ENCODE measurements at regions not wholly inside any gene's neighbourhood (a gene's known extent, or its start where the extent isn't known, plus 50 kb on each side); places are given as distances from the start of the nearest gene placed in this dataset.

DNA sequence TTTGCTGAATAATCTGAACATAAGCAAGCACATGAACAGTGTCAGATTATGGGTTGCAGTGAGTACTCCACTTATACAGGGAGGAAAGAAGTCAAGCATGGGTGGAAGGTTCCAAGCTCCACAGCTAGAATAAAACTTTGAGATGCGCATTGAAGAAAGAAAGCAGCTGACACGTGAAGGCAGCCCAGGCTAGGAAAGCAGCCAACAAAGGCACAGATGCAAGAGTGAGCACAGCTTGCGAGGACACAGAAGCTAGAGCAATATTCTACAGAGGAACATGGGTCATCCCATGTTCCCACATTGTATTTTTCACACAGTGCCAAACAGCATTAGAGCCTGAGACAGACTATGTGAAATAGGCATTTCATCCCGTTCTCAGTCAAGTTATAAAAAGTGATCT is 194.6 kb upstream of the TBX20 start:
- no peak for DNase-seq (ENCODE audit: low spot score)

DNA sequence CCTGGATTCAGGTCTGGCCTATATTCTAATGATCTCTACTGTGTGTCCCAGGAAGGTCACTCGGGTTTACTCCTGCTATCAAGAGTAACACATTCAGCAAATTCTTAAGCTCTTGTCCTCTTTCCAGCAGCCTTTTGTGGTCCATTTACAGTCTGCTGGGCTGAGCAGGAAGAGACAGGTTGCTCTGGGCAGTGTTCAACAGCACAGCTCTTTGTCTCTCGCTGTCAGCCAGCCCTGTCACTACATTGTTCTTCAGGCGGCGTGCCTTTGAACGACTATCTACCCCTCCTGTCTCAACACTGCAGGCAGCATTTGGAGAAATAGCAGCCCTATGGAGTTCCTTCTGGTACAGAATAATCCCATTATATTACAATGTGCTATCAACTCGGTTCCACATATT is 192.2 kb upstream of the TBX20 start:
- DNase-seq (ENCODE audit: low spot score): no peak

GRCh38 chr7:35437619-35438275 is 183.8 kb upstream of the TBX20 start:
- DNase-seq (ENCODE audit: low spot score): no peak

DNA sequence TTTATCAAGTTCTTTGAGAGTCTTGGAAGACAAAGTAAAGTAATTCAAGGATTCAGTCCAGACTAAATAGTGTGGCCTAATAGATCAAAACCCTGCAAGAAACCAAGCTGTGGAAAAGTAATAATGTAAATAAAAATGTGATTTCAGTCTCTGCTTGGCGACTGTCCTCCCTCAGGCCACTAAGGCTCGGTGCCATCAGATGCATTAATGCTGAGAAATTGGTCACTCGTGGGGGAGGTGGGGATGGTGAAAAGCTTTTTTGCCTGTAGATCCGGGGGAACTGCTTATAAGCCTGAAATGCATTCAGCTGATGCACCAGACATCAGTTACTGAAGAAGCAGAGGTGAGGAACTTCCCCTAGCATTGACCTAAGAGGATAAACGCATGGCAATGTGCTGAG is 182.6 kb upstream of the TBX20 start:
- no peak for DNase-seq (ENCODE audit: low spot score)

GRCh38 chr7:35430547-35431153 is 176.8 kb upstream of the TBX20 start:
- DNase-seq (ENCODE audit: low spot score): no peak

DNA sequence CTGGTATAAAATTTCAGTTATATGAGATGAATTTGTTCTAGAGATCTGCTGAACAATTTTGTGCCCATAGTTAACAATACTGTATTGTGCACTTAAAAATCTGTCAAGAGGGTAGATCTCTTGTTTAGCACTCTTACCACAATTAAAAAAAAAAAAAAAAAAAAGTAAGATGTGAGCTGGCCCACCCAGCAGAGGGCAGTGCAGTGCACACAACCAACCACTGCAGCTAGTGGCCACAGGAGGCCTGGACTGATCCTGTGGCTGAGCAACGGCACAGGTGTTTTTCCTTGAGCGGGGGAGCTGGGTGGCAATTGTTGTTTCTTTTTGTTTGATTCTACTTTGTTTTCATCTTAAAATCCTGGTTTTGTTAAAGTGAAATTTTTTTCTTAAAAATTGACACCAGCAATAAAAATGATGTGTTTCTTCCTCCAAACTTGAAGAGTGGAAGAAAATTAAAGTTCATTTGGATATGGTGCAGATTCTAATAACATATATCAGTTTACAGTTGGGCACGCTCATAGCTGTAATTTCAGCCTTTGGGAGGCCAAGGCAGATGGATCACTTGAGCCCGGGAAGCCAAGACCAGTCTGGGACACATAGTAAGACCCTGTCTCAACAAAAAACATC is 171.1 kb upstream of the TBX20 start:
- peak; percentile 23 for DNase-seq (ENCODE audit: low spot score)

DNA sequence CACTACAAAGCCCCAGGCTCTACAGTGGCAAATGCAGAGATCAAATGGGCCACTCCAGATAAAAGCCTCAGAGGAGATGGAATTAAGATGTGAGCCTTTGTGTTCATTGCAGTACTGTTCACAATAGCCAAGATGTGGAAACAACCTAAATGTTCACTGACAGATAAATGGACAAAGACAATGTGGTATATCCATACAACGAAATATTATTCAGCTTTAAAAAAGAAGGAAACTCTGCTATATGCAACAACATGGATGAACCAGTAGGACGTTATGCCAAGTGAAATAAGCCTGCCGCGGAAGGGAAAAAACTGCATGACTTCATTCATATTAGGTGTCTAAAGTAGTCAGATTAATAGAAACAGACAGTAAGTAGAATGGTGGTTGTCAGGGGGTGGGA is 170.5 kb upstream of the TBX20 start:
- DNase-seq (ENCODE audit: low spot score): no peak

DNA sequence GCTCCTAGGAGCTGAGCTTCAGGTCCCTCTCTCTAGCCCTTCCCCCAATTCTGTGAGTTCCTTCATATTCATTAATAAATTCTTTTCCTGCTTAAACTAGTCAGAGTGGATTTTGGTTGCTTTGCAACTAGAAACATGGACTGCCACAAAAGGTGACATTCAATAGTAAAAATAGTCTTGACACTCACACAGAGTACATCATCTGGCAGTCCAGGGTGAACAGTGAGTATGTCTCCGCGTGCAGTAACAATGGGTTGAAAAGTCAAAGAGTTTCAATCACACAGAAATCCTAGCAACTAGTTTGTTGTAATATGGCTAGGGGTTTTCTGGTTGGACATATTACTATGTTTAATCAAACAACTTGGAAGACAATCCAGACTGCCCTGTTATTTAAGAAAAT is 168.8 kb upstream of the TBX20 start:
- DNase-seq (ENCODE audit: low spot score): no peak

- no peak for DNase-seq (ENCODE audit: low spot score)
These were observed 166.8 kb upstream of the TBX20 start for GRCh38 chr7:35420656-35421055.

DNA sequence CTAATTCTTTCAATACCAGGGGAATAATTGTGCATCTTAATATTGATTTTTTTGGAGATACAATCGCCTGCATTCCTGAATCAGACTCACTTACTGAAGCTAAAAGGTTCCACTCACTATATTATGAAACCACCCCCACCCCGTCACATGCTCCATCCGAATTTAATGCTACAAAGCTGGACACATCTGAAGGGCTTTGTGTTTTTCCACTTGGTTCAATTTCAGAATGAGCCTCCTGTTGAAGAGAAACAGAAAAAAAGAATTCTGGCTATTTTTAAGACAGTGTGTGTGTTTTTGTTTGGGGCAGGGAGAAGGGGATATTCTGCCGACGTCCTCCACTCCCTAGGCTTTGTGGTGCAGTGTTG is 165.5 kb upstream of the TBX20 start:
- DNase-seq (ENCODE audit: low spot score): no peak

DNA sequence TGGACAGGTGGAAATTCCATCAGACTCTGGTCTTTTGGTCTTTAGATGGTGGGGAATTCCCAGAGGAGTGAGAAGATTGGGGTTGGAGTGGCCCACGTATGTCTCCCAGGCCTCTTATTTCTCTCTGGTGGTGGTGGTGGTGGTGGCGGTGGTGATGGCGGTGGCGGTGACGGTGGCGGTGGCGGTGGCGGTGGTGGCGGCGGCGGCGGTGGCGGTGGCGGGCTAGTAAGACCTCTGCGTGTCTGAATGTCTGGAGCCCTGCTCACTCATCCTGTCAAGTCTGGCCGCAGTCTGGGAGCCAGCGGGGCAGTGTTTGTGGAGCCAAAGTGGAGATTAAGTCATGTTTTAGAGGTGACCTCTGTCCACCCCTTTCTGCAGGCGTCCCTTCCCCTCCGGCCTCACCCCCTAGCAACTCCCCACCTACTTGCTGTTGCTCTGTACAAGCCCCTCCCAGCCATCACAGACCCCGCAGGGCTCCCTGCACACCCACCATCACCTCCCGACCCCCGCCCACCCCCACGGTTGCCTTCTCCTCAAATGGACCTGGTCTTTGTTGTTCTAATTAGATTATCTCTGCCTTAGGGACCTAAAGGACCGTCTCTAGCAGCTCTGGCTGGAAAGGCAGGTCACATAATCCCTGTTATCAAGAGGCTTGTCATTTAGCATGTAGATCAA is 165.0 kb upstream of the TBX20 start:
- no peak for DNase-seq (ENCODE audit: low spot score)

GRCh38 chr7:35416568-35416967 is 162.7 kb upstream of the TBX20 start:
- no peak for DNase-seq (ENCODE audit: low spot score)

- DNase-seq (ENCODE audit: low spot score): no peak
These were observed 161.5 kb upstream of the TBX20 start for GRCh38 chr7:35415411-35415822.

DNA sequence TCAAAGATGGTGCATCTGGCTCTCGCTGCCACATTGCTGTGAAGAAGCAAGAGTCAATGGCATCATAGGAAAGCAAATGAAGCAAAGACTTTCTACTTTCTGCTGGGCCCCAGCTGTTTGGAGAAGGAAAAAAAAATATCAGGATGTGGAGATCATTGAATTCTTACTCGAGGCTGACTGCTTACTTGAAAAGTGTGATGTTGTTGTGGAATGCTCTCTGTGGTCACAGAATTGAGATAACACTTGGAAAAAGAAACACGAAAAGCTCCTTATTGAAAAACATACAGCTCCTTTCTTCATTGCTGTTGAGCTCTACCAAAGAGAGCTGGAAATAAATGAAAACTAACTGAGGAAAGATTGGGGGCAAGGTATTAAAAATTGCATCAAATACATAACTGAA is 157.4 kb upstream of the TBX20 start:
- no peak for DNase-seq (ENCODE audit: low spot score)

DNA sequence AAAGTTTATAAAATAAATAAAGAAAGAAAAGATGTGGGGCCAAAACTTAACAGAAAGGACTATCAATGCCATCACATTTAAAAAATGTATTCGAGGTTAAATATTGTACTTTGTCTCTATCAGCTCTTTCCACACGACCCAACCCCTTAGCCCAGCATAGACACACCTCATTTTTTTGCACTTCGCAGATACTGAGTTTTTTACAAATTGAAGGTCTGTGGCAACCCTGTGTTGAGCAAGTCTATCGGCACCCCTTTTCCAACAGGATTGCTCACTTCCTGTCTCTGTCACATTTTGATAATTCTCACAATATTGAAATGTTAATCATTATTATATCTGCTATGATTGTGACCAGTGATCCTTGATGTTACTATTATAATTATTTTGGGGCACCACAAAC is 151.6 kb upstream of the TBX20 start:
- DNase-seq (ENCODE audit: low spot score): no peak

DNA sequence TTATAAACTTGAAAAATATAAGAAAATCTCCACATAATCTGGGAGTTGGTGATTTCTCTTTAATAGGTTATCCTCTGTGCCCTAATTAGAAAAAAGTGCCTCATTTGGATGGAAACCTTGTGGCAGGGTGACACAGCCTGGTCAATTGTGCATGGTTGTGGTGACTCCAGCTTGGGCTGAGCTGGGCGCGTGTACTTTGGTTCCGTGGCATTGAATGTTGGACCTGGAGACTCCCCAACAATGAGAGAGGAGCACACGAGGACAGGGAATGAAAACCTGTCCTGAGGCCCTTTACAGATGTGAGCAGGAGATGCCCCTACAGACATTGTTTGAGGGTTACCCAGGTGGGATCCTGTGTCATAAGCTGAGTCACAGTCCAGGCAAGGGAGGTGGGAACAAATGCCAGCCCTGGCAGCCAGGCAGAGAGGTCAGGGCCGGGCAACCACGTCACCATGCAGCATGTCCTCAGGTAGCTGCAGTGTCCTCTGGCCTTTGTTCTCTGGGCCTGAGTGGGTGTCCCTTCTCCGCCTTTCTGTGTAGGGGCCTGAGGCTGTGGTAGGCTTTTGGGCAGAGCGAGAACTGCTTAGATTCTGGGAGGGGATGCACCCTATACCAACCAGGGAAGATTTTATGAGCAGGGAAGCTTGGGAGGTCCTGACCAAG is 147.4 kb upstream of the TBX20 start:
- no peak for DNase-seq (ENCODE audit: low spot score)

- no peak for DNase-seq (ENCODE audit: low spot score)
These were observed 145.9 kb upstream of the TBX20 start for GRCh38 chr7:35399840-35400239.

DNA sequence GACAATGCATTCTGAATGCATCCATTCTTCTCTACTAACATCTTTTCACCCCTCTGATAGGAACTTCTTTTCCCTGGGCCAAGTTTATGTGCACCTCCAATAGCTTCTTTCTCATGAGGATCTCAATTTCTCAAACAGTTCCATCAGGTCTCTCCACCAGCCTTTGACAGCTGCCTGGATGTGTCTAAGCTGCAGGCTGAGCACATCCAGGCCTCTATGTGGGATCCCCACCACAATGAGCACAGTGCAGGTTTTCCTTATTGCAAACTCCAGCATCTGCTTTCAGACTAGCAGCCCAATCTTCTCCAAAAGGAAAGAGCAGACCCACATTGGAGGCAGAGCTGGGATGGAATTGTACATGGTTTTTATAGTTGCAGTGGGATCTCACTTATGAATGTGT is 145.3 kb upstream of the TBX20 start:
- no peak for DNase-seq (ENCODE audit: low spot score)

GRCh38 chr7:35398518-35398917 is 144.6 kb upstream of the TBX20 start:
- no peak for DNase-seq (ENCODE audit: low spot score)

DNA sequence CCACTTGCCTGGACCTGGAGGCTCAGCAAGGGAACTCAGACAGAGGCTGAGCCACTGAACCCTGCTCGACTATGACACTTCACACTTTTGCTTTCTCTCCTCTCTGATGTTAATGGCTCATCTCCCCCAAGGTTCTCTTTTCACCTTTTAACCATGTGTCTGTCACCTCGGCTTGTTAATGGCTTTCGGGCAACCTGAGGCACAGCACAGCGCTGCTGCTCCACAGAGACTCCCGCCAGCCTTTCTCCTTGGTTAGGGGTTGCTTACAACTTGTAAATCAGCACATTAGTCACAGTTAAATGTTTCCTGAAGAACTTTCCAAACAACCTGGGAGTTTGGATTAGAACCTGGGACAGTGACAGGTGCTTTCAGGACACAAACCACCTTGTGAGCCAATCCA is 136.2 kb upstream of the TBX20 start:
- no peak for DNase-seq (ENCODE audit: low spot score)

DNA sequence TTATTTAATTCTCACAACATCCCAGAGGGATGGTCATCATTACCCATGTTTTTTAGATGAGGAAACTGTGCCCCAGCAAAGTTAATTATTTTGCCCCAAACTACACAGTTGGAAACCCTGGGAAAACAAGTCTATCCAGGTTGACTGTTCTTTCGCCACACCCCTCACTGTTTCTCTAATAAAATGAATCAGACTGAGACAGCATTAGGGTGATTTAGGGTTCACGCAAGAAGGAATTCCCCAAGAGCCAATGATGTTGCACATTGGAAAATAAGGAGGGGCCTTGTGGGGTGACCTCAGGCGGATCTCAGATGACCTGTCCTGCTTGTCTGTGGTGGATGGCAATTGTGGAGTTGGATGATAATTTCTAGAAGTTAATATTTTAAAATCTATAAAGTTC is 135.7 kb upstream of the TBX20 start:
- DNase-seq (ENCODE audit: low spot score): no peak

GRCh38 chr7:35386816-35387706 is 133.2 kb upstream of the TBX20 start:
- no peak for DNase-seq (ENCODE audit: low spot score)

All from hematopoietic multipotent progenitor cell treated with erythropoietin and hydrocortisone succinate and interleukin-3 and kit ligand, for 17 days (in vitro differentiated cells).